ENCODE measurements at regions not wholly inside any gene's neighbourhood (a gene's known extent, or its start where the extent isn't known, plus 50 kb on each side); places are given as distances from the start of the nearest gene placed in this dataset.

- no peaks in the 10 kb centered on the region for H3K9me3 ChIP-seq
- no peak overlapping the region for H3K9ac ChIP-seq
- TF ChIP-seq Cebpa-rat (IDR thresholded peaks at IDR 0.05) = no peak
- no peaks in the 10 kb centered on the region for H3K4me1 ChIP-seq
- no peak overlapping the region for H3K27ac ChIP-seq
- no peaks in the 10 kb centered on the region for H3K27me3 ChIP-seq
- H3K4me3 ChIP-seq = no peak overlapping the region
- H4K20me1 ChIP-seq = no peaks in the 10 kb centered on the region
- no peak overlapping the region for H3K4me2 ChIP-seq
- no peaks in the 10 kb centered on the region for H3K36me3 ChIP-seq
Measured at GRCh38 chr13:47508527-47509228, 492.4 kb downstream of the SUCLA2 start.

GRCh38 chr13:47503475-47503874 is 497.6 kb downstream of the SUCLA2 start:
- H3K27ac ChIP-seq = no peak overlapping the region
- H3K27me3 ChIP-seq = no peaks in the 10 kb centered on the region
- H3K9ac ChIP-seq = no peak overlapping the region
- H3K4me2 ChIP-seq = no peak overlapping the region
- no peaks in the 10 kb centered on the region for H3K36me3 ChIP-seq
- no peaks in the 10 kb centered on the region for H3K9me3 ChIP-seq
- no peak for TF ChIP-seq Cebpa-rat (IDR thresholded peaks at IDR 0.05)
- peaks cover 7% of the 10 kb centered on the region for H3K4me1 ChIP-seq
- no peak overlapping the region for H3K4me3 ChIP-seq
- no peaks in the 10 kb centered on the region for H4K20me1 ChIP-seq

GRCh38 chr13:47502166-47502565 is 498.9 kb downstream of the SUCLA2 start:
- Histone ChIP-seq H3K4me3 (no peak overlapping the region), H3K9ac (no peak overlapping the region), H3K27ac (no peak overlapping the region), H3K27me3 (no peaks in the 10 kb centered on the region), H3K4me1 (peaks cover 18% of the 10 kb centered on the region), H3K9me3 (no peaks in the 10 kb centered on the region), H3K36me3 (no peaks in the 10 kb centered on the region), H3K4me2 (no peak overlapping the region; the same call in 1 of the 2 replicates), H4K20me1 (no peaks in the 10 kb centered on the region)
- TF ChIP-seq Cebpa-rat (IDR thresholded peaks at IDR 0.05) = no peak

- Histone ChIP-seq H3K4me1 (peaks cover 18% of the 10 kb centered on the region), H3K4me2 (no peak overlapping the region), H3K27me3 (no peaks in the 10 kb centered on the region), H3K9ac (no peak overlapping the region), H3K9me3 (no peaks in the 10 kb centered on the region), H3K36me3 (no peaks in the 10 kb centered on the region), H3K4me3 (no peak overlapping the region), H4K20me1 (no peaks in the 10 kb centered on the region), H3K27ac (no peak overlapping the region)
- no peak for TF ChIP-seq Cebpa-rat (IDR thresholded peaks at IDR 0.05)
Measured at GRCh38 chr13:47499358-47500150, 501.5 kb downstream of the SUCLA2 start.

GRCh38 chr13:47484548-47484947 is 516.5 kb downstream of the SUCLA2 start:
- no peak for TF ChIP-seq Cebpa-rat (IDR thresholded peaks at IDR 0.05)
- Histone ChIP-seq H3K4me3 (no peak overlapping the region), H3K36me3 (no peaks in the 10 kb centered on the region), H3K27me3 (no peaks in the 10 kb centered on the region), H3K4me2 (peak overlapping the region; percentile 17; the same call in 1 of the 2 replicates), H3K9ac (no peak overlapping the region), H3K27ac (no peak overlapping the region), H3K4me1 (peaks cover 14% of the 10 kb centered on the region; the same call in 1 of the 2 replicates), H3K9me3 (no peaks in the 10 kb centered on the region), H4K20me1 (no peaks in the 10 kb centered on the region)

- Histone ChIP-seq H3K4me1 (peaks cover 14% of the 10 kb centered on the region; the same call in 1 of the 2 replicates), H3K9ac (no peak overlapping the region), H3K27me3 (no peaks in the 10 kb centered on the region), H3K4me3 (no peak overlapping the region), H3K4me2 (no peak overlapping the region), H3K9me3 (no peaks in the 10 kb centered on the region), H3K36me3 (no peaks in the 10 kb centered on the region), H3K27ac (no peak overlapping the region), H4K20me1 (no peaks in the 10 kb centered on the region)
- TF ChIP-seq Cebpa-rat (IDR thresholded peaks at IDR 0.05) = no peak
Measured at GRCh38 chr13:47481536-47481935, 519.5 kb downstream of the SUCLA2 start.

GRCh38 chr13:47480951-47481350 is 520.1 kb downstream of the SUCLA2 start:
- Histone ChIP-seq H3K27ac (no peak overlapping the region), H3K4me2 (peak overlapping the region; percentile 20; the same call in 1 of the 2 replicates), H3K27me3 (no peaks in the 10 kb centered on the region), H3K9ac (no peak overlapping the region), H3K4me1 (peaks cover 14% of the 10 kb centered on the region; the same call in 1 of the 2 replicates), H3K4me3 (no peak overlapping the region), H3K9me3 (no peaks in the 10 kb centered on the region), H3K36me3 (no peaks in the 10 kb centered on the region), H4K20me1 (no peaks in the 10 kb centered on the region)
- TF ChIP-seq Cebpa-rat (IDR thresholded peaks at IDR 0.05) = no peak

GRCh38 chr13:47480121-47480520 is 521.0 kb downstream of the SUCLA2 start:
- Histone ChIP-seq H3K4me2 (no peak overlapping the region), H3K27ac (no peak overlapping the region), H4K20me1 (no peaks in the 10 kb centered on the region), H3K36me3 (no peaks in the 10 kb centered on the region), H3K27me3 (no peaks in the 10 kb centered on the region), H3K9me3 (no peaks in the 10 kb centered on the region), H3K4me1 (peaks cover 14% of the 10 kb centered on the region; the same call in 1 of the 2 replicates), H3K4me3 (no peak overlapping the region), H3K9ac (no peak overlapping the region)
- TF ChIP-seq Cebpa-rat (IDR thresholded peaks at IDR 0.05) = no peak

- Histone ChIP-seq H3K4me2 (no peak overlapping the region), H3K9me3 (no peaks in the 10 kb centered on the region), H3K9ac (no peak overlapping the region), H4K20me1 (no peaks in the 10 kb centered on the region), H3K36me3 (no peaks in the 10 kb centered on the region), H3K27ac (no peak overlapping the region), H3K27me3 (no peaks in the 10 kb centered on the region), H3K4me3 (no peak overlapping the region), H3K4me1 (peaks cover 7% of the 10 kb centered on the region; the same call in 1 of the 2 replicates)
- TF ChIP-seq Cebpa-rat (IDR thresholded peaks at IDR 0.05) = no peak
Measured at GRCh38 chr13:47478985-47479384, 522.1 kb downstream of the SUCLA2 start.

GRCh38 chr13:47475441-47475948 is 525.6 kb downstream of the SUCLA2 start:
- H3K9ac ChIP-seq = no peak overlapping the region
- no peaks in the 10 kb centered on the region for H3K9me3 ChIP-seq
- H3K27me3 ChIP-seq = no peaks in the 10 kb centered on the region
- no peak overlapping the region for H3K4me2 ChIP-seq
- no peak overlapping the region for H3K4me3 ChIP-seq
- H3K4me1 ChIP-seq = no peaks in the 10 kb centered on the region
- H3K36me3 ChIP-seq = no peaks in the 10 kb centered on the region
- TF ChIP-seq Cebpa-rat (IDR thresholded peaks at IDR 0.05) = no peak
- H4K20me1 ChIP-seq = no peaks in the 10 kb centered on the region
- H3K27ac ChIP-seq = no peak overlapping the region
